ENCODE measurements at regions not wholly inside any gene's neighbourhood (a gene's known extent, or its start where the extent isn't known, plus 50 kb on each side); places are given as distances from the start of the nearest gene placed in this dataset.
"Not testable (repeated sequence)": the region's sequence is repeated elsewhere in the genome, so short reads cannot be mapped to it uniquely, and the experiment has no call there.

- not testable (repeated sequence) for DNase-seq (ENCODE audit: low spot score)
Observed at GRCh38 chr5:96171973-96172372, 210.3 kb upstream of the ELL2 start.

GRCh38 chr5:96170481-96171125 is 209.0 kb upstream of the ELL2 start:
- not testable (repeated sequence) for DNase-seq (ENCODE audit: low spot score)

GRCh38 chr5:96168833-96169232 is 207.2 kb upstream of the ELL2 start:
- DNase-seq (ENCODE audit: low spot score): not testable (repeated sequence)

GRCh38 chr5:96159043-96159442 is 197.4 kb upstream of the ELL2 start:
- DNase-seq (ENCODE audit: low spot score): no peak

GRCh38 chr5:96157841-96158291 is 196.2 kb upstream of the ELL2 start:
- no peak for DNase-seq (ENCODE audit: low spot score)

- no peak for DNase-seq (ENCODE audit: low spot score)
Observed at GRCh38 chr5:96157077-96157780, 195.6 kb upstream of the ELL2 start.

- no peak for DNase-seq (ENCODE audit: low spot score)
Observed at GRCh38 chr5:96155147-96155546, 193.5 kb upstream of the ELL2 start.

GRCh38 chr5:96151891-96152290 is 190.2 kb upstream of the ELL2 start:
- DNase-seq (ENCODE audit: low spot score): no peak

- DNase-seq (ENCODE audit: low spot score): no peak
Observed at GRCh38 chr5:96150007-96150406, 188.4 kb upstream of the ELL2 start.

- no peak for DNase-seq (ENCODE audit: low spot score)
Observed at GRCh38 chr5:96149546-96149945, 187.9 kb upstream of the ELL2 start.

GRCh38 chr5:96149021-96149420 is 187.4 kb upstream of the ELL2 start:
- no peak for DNase-seq (ENCODE audit: low spot score)

GRCh38 chr5:96148376-96148775 is 186.7 kb upstream of the ELL2 start:
- DNase-seq (ENCODE audit: low spot score): no peak

GRCh38 chr5:96147866-96148265 is 186.2 kb upstream of the ELL2 start:
- no peak for DNase-seq (ENCODE audit: low spot score)

GRCh38 chr5:96146675-96147074 is 185.0 kb upstream of the ELL2 start:
- no peak for DNase-seq (ENCODE audit: low spot score)

- no peak for DNase-seq (ENCODE audit: low spot score)
Observed at GRCh38 chr5:96144289-96144688, 182.6 kb upstream of the ELL2 start.

- DNase-seq (ENCODE audit: low spot score): no peak
Observed at GRCh38 chr5:96143450-96143849, 181.8 kb upstream of the ELL2 start.

- no peak for DNase-seq (ENCODE audit: low spot score)
Observed at GRCh38 chr5:96142786-96143434, 181.3 kb upstream of the ELL2 start.

- no peak for DNase-seq (ENCODE audit: low spot score)
Observed at GRCh38 chr5:96142184-96142781, 180.6 kb upstream of the ELL2 start.

GRCh38 chr5:96141749-96142148 is 180.1 kb upstream of the ELL2 start:
- DNase-seq (ENCODE audit: low spot score): no peak

GRCh38 chr5:96140496-96140895 is 178.8 kb upstream of the ELL2 start:
- no peak for DNase-seq (ENCODE audit: low spot score)

- no peak for DNase-seq (ENCODE audit: low spot score)
Observed at GRCh38 chr5:96140084-96140483, 178.4 kb upstream of the ELL2 start.

GRCh38 chr5:96134886-96135285 is 173.2 kb upstream of the ELL2 start:
- no peak for DNase-seq (ENCODE audit: low spot score)

Data from CD4-positive, alpha-beta T cell treated with Interleukin-15 for 4 hours (primary cell).